ENCODE measurements at regions not wholly inside any gene's neighbourhood (a gene's known extent, or its start where the extent isn't known, plus 50 kb on each side); places are given as distances from the start of the nearest gene placed in this dataset.
A peak's percentile ranks its signal among the peaks of the same experiment; 100 is the strongest.

DNA sequence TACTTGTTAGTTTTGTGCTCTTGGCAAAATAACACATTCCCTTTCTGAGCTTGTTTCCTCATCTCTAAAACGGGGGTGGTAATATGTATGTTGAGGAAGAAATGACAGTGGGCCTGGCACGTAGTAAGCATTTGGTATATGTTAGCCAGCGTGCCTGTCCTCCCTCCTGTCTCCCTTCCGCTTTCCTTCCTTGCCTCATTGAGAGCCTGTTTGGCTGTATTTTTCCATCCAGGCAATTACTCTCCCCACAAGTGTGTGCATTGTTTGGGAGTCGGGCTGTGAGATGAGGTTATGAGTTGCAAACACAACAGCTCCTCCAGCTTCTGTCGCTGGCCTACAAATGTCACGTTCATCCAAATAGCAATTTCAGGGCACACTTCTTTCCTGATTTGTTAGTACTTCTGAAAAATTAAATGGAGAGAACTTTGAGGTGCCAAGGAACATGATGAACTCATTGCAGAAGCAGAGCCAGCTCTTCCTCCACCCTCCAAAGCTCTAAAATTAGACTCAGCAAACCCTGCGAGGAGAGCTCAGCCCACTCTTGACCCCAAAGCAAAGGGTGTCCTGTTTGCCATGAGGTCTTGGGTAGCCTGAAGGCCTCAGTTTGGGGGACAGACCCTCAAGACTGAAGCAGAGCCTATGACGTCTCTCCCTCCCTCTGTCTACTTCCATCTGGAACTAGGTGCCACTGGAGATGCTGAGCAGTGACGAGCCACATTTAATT, 50.7 kb upstream of the TOX2 start:
- Histone ChIP-seq H3K36me3 (no peaks in the 10 kb centered on the region), H3K9me3 (replicated peaks) (no peaks in the 10 kb centered on the region)
- no peak for DNase-seq (ENCODE audit: low read depth in 1 of 2, low spot score in 2 of 2)

DNA sequence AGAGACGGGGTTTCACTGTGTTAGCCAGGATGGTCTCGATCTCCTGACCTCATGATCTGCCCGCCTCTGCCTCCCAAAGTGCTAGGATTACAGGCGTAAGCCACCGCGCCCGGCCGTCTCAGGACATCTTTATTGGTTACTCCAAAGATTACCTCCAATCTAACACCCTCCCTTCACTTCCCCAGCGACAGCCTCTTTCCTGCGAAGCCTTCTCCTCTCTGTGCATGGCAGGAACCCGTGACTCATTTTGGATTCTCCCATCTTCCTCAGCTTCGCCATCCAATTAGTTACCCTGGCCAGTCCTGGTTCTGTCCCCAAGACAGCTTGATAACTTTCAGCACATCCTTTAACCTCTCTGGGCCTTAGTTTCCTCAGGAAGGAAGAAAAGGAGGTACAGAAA, 51.3 kb upstream of the TOX2 start:
- H3K4me1 ChIP-seq (replicated peaks) = no peaks in the 10 kb centered on the region
- no peaks in the 10 kb centered on the region for H3K9me3 ChIP-seq (replicated peaks)
- no peaks in the 10 kb centered on the region for H3K27me3 ChIP-seq (replicated peaks)
- no peak for DNase-seq (ENCODE audit: low read depth in 1 of 2, low spot score in 2 of 2)
- H3K36me3 ChIP-seq = no peaks in the 10 kb centered on the region
- no peak overlapping the region for H3K27ac ChIP-seq
- H3K4me3 ChIP-seq = no peak overlapping the region

More for the DNA sequence above, 50.7 kb upstream of the TOX2 start:
- Histone ChIP-seq H3K27ac (no peak overlapping the region), H3K4me1 (replicated peaks) (no peaks in the 10 kb centered on the region), H3K27me3 (replicated peaks) (no peaks in the 10 kb centered on the region), H3K4me3 (no peak overlapping the region)

- no peak overlapping the region for H3K27ac ChIP-seq
- H3K9me3 ChIP-seq (replicated peaks) = no peaks in the 10 kb centered on the region
- DNase-seq (ENCODE audit: low read depth in 1 of 2, low spot score in 2 of 2) = no peak
- H3K36me3 ChIP-seq = no peaks in the 10 kb centered on the region
- no peak overlapping the region for H3K4me3 ChIP-seq
- no peaks in the 10 kb centered on the region for H3K27me3 ChIP-seq (replicated peaks)
- no peaks in the 10 kb centered on the region for H3K4me1 ChIP-seq (replicated peaks)
These were observed 52.2 kb upstream of the TOX2 start for GRCh38 chr20:43862438-43862837.

GRCh38 chr20:43859994-43860393, 54.7 kb upstream of the TOX2 start:
- Histone ChIP-seq H3K27ac (no peak overlapping the region), H3K9me3 (replicated peaks) (no peaks in the 10 kb centered on the region), H3K4me1 (replicated peaks) (no peaks in the 10 kb centered on the region), H3K36me3 (no peaks in the 10 kb centered on the region), H3K4me3 (no peak overlapping the region), H3K27me3 (replicated peaks) (no peaks in the 10 kb centered on the region)
- DNase-seq (ENCODE audit: low read depth in 1 of 2, low spot score in 2 of 2) = no peak

DNA sequence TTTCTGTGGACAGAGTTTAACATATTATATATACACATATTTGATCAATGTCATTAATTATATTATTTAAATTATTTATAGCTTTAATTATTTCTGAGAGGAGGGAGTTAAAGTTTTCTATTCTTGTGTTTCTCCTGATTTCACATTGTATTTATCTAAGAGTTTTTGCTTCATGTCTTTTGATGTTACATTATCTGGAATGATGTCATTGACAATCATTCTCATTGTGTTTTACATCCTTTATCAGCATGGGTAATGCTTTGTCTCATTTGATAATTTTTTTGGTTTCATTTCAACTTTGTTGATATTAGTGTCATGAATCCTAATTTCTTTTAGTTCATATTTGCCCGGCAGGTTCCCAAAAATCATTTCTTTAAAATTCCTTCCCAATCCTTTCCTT, 56.7 kb upstream of the TOX2 start:
- Histone ChIP-seq H3K27ac (no peak overlapping the region), H3K36me3 (no peaks in the 10 kb centered on the region), H3K27me3 (replicated peaks) (no peaks in the 10 kb centered on the region), H3K4me1 (replicated peaks) (no peaks in the 10 kb centered on the region), H3K4me3 (no peak overlapping the region), H3K9me3 (replicated peaks) (no peaks in the 10 kb centered on the region)
- no peak for DNase-seq (ENCODE audit: low read depth in 1 of 2, low spot score in 2 of 2)

GRCh38 chr20:43857127-43857526, 57.5 kb upstream of the TOX2 start:
- H3K27me3 ChIP-seq (replicated peaks) = no peaks in the 10 kb centered on the region
- no peaks in the 10 kb centered on the region for H3K36me3 ChIP-seq
- H3K27ac ChIP-seq = no peak overlapping the region
- no peaks in the 10 kb centered on the region for H3K4me1 ChIP-seq (replicated peaks)
- DNase-seq (ENCODE audit: low read depth in 1 of 2, low spot score in 2 of 2) = no peak
- no peaks in the 10 kb centered on the region for H3K9me3 ChIP-seq (replicated peaks)
- H3K4me3 ChIP-seq = no peak overlapping the region

DNA sequence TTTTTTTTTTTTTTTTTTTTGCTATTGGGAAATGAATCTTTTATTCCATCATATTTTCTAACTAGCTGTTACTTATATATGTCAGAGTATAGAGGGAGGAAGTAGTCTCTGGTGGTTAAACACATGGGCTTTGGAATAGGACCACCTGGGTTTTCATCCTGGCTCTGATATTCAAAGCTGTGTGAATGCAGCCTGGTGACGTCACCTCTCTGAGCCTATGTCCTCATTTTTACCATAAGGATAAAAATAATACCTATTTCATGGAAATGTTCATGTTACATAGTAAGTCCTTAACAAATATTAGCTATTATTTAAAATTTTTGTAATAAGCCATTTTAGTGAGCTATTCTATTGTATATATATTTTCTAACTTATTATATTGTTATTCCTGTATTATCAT, 58.8 kb upstream of the TOX2 start:
- no peak overlapping the region for H3K4me3 ChIP-seq
- no peak overlapping the region for H3K27ac ChIP-seq
- no peaks in the 10 kb centered on the region for H3K36me3 ChIP-seq
- no peaks in the 10 kb centered on the region for H3K27me3 ChIP-seq (replicated peaks)
- no peak for DNase-seq (ENCODE audit: low read depth in 1 of 2, low spot score in 2 of 2)
- H3K4me1 ChIP-seq (replicated peaks) = peaks cover 8% of the 10 kb centered on the region
- no peaks in the 10 kb centered on the region for H3K9me3 ChIP-seq (replicated peaks)

DNA sequence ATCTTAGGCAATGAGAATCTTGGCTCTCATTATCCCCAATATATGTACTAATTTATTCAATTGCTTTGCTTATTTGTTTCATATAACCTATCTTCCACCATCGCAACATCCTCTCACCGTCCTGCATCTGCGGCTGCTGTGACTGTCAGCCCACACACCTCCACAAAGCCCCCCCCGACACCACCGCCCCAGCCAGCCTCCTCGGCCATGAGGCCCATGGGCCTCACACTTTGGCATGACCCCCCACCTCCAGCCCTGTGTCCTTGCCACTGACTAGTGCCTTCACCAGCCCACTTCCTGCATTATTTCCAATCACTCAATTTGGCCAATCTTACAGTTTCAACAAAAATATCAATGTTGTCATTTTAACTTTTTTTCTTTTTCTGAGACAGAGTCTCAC, 60.7 kb upstream of the TOX2 start:
- peaks cover 27% of the 10 kb centered on the region for H3K4me1 ChIP-seq (replicated peaks)
- H3K36me3 ChIP-seq = no peaks in the 10 kb centered on the region
- no peaks in the 10 kb centered on the region for H3K9me3 ChIP-seq (replicated peaks)
- no peak overlapping the region for H3K27ac ChIP-seq
- no peak overlapping the region for H3K4me3 ChIP-seq
- H3K27me3 ChIP-seq (replicated peaks) = no peaks in the 10 kb centered on the region
- no peak for DNase-seq (ENCODE audit: low read depth in 1 of 2, low spot score in 2 of 2)

DNA sequence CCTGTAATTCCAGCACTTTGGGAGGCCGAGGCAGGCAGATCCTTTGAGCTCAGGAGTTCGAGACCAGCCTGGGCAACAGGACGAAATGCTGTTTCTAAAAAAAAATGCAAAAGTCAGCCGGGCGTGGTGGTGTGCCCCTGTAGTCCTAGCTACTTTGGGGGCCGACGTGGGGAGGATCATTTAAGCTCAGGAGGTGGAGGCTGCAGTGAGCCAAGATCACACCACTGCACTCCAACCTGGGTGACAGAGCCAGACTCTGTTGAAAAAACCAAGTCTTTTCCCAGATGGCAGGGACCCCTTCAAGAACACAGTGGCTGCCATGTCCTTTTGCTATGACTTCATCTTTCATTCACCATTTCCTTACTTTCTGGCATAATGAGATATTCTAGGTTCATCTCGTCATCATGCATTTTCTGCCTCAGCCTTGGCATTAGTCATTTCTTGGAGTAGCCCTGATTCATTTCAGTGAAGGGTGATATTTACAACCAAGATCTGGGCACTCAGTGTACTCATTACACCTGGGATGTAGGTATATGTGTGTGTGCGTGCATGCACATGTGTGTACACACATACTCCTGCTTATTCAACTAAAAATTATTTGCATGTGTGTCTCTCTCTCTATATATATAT, 61.4 kb upstream of the TOX2 start:
- no peak overlapping the region for H3K27ac ChIP-seq
- DNase-seq (ENCODE audit: low read depth in 1 of 2, low spot score in 2 of 2) = peak in 1 of 2 experiments; percentile 16
- H3K36me3 ChIP-seq = no peaks in the 10 kb centered on the region
- H3K4me1 ChIP-seq (replicated peaks) = peaks cover 30% of the 10 kb centered on the region
- no peaks in the 10 kb centered on the region for H3K9me3 ChIP-seq (replicated peaks)
- no peaks in the 10 kb centered on the region for H3K27me3 ChIP-seq (replicated peaks)
- H3K4me3 ChIP-seq = no peak overlapping the region

GRCh38 chr20:43849496-43850186, 65.0 kb upstream of the TOX2 start:
- H3K27ac ChIP-seq = peak overlapping the region; percentile 54
- peaks cover 50% of the 10 kb centered on the region for H3K4me1 ChIP-seq (replicated peaks)
- no peaks in the 10 kb centered on the region for H3K9me3 ChIP-seq (replicated peaks)
- no peaks in the 10 kb centered on the region for H3K36me3 ChIP-seq
- DNase-seq (ENCODE audit: low read depth in 1 of 2, low spot score in 2 of 2) = peak; percentile 75 to 92
- H3K4me3 ChIP-seq = no peak overlapping the region
- H3K27me3 ChIP-seq (replicated peaks) = no peaks in the 10 kb centered on the region

DNA sequence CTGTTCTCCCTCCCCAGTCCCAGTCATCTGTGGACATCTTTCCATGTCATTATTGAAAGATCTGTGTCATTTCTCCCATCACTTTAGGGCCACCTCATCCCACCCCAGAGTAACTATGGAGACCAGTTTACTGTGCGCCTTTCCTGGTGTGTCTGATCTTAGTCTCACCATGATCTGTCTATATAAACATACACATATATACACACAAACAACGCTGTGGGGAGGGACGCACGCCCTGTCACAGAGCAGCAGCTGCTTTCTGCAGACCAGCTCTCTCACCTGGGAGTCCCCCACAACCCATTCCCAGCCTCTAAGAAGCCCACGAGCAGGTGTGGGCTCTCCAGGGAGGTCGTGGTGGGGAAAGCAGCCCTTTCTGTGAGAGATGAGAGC, 68.1 kb upstream of the TOX2 start:
- H3K36me3 ChIP-seq = no peaks in the 10 kb centered on the region
- no peak overlapping the region for H3K27ac ChIP-seq
- no peak overlapping the region for H3K4me3 ChIP-seq
- peaks cover 70% of the 10 kb centered on the region for H3K4me1 ChIP-seq (replicated peaks)
- H3K27me3 ChIP-seq (replicated peaks) = no peaks in the 10 kb centered on the region
- no peaks in the 10 kb centered on the region for H3K9me3 ChIP-seq (replicated peaks)
- DNase-seq (ENCODE audit: low read depth in 1 of 2, low spot score in 2 of 2) = peak in 1 of 2 experiments; percentile 31

DNA sequence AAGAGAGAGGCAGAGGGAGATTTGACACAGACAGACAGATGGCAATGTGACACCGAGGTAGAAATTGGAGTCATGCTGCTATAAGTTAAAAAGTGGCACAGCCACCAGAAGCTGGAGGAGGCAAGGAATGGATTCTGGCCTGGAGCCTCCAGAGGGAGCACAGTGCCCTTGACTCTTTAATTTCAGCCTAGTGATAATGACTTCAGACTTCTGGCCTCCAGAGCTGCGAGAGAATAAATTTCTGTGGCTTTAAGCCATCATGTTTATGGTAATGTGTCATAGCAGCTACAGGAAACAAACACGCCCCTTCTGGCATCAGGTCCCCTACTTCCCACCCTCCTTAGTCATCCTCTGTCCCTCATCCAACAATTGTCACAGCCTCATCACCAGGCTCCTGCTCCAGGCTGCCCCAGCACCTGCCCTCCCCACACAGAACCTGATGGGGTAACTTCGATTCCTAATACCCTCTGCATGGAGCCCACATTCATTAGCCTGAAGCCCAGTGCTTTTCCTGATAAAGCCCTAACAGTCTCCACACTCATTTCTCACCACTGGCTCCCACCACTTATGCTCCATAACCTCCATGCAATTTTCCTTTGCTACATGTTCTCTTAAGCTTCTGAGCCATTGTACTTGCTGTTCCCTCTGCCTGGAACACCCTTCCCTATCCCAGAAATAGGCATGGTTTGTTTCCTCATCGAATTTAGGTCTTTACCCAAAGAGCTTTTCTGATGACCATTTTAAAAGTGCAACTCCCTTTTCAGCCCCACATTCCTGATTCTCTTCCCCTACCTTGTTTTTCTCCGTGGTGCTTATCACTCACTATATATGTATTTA, 69.7 kb upstream of the TOX2 start:
- peak; percentile 87 to 91 for DNase-seq (ENCODE audit: low read depth in 1 of 2, low spot score in 2 of 2)
- H3K27me3 ChIP-seq (replicated peaks) = no peaks in the 10 kb centered on the region
- H3K27ac ChIP-seq = peak overlapping the region; percentile 18
- H3K4me1 ChIP-seq (replicated peaks) = peaks cover 55% of the 10 kb centered on the region
- H3K36me3 ChIP-seq = no peaks in the 10 kb centered on the region
- no peak overlapping the region for H3K4me3 ChIP-seq
- no peaks in the 10 kb centered on the region for H3K9me3 ChIP-seq (replicated peaks)

DNA sequence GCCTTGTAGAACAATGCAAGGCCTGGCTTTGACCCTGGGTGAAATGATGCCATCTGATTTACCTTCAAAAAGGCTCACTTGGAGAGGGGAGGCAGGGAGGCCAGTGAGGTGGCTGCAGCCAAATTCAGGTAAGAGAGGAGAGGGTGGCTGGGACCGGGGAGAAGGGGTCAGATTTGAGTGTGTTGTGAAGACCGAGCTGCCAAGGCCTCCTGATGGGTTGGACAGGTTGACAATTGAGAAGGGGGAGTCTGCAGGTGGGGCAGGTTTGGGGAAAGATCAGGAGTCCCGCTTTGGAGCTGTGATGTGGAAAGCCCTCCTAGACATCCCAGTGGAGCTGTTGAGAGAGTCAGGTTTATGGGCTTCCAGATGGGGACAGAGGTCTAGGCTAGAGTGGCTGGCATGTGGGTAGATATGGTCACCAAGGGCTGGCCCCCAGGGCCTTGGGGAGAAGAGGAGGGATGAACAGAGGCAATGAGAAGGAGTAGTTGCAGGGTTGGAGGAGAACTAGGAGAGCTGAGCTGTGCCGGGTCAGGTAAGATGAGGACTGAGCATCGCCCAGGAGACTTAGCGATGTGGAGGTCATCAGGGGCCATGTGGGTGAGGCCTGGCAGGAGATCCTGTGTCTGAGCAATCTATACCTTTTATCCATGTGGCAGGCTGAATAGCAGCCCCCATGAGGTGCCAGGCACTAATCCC, 70.5 kb upstream of the TOX2 start:
- Histone ChIP-seq H3K36me3 (no peaks in the 10 kb centered on the region), H3K9me3 (replicated peaks) (no peaks in the 10 kb centered on the region), H3K4me1 (replicated peaks) (peaks cover 46% of the 10 kb centered on the region), H3K27ac (peak overlapping the region; percentile 30), H3K4me3 (no peak overlapping the region), H3K27me3 (replicated peaks) (no peaks in the 10 kb centered on the region)
- DNase-seq (ENCODE audit: low read depth in 1 of 2, low spot score in 2 of 2) = peak in 1 of 2 experiments; percentile 35

All from SJSA1 (cell line).